Transverse colon (tissue), 3 donors: ENCODE measurements at regions not wholly inside any gene's neighbourhood (a gene's known extent, or its start where the extent isn't known, plus 50 kb on each side); places are given as distances from the start of the nearest gene placed in this dataset.

Experiments
- CTCF ChIP-seq, 5 experiments: fragments of 200-600 bp in 3 of 5; fragments of 450-650 bp in 2 of 5; sonication (generic) in 3 of 5; IDR thresholded peaks; 1 replicate in 2 of 5; 2 replicates in 3 of 5; pipeline ENCODE4 v1.5.1; 2016 to 2017; ENCODE audit warnings: antibody characterized with exemption in 5 of 5, inconsistent platforms in 3 of 5, mild to moderate bottlenecking in 2 of 5, moderate library complexity in 1 of 5
- EP300 ChIP-seq: sonication (generic); formaldehyde crosslinking; IDR thresholded peaks from one replicate; pipeline ENCODE4 v1.6.1; 2017; ENCODE audit warnings: antibody characterized with exemption, low read depth
- POLR2A ChIP-seq: fragments of 450-650 bp; IDR thresholded peaks from one replicate; pipeline ENCODE4 v1.6.1; 2016; ENCODE audit warnings: antibody characterized with exemption, mild to moderate bottlenecking, moderate library complexity

GRCh38 chr18:54739476-54739875 is 88.8 kb upstream of the RAB27B start:
- TF ChIP-seq CTCF (IDR thresholded peaks at IDR 0.05) = no peak
- no peak for TF ChIP-seq POLR2A
- no peak for TF ChIP-seq EP300
